NOMO-1 (cell line): ENCODE measurements at regions not wholly inside any gene's neighbourhood (a gene's known extent, or its start where the extent isn't known, plus 50 kb on each side); places are given as distances from the start of the nearest gene placed in this dataset.

Source experiments
- DNase-seq, 2 experiments: peaks; one replicate each; lab custom pipeline; 2025; ENCODE audit not compliant: unreplicated experiment in 2 of 2; lab: John Stamatoyannopoulos, UW

GRCh38 chrX:10047133-10047532 lies 80.0 kb downstream of the CLDN34 start:
- DNase-seq: no peak

- DNase-seq: no peak
These were observed 80.5 kb downstream of the CLDN34 start for GRCh38 chrX:10047631-10048030.

GRCh38 chrX:10048076-10048475 lies 80.9 kb downstream of the CLDN34 start:
- no peak for DNase-seq

- DNase-seq: no peak
These were observed 81.5 kb downstream of the CLDN34 start for GRCh38 chrX:10048707-10049106.

- DNase-seq: no peak
These were observed 82.1 kb downstream of the CLDN34 start for GRCh38 chrX:10049236-10049635.

GRCh38 chrX:10050481-10050880 lies 83.3 kb downstream of the CLDN34 start:
- DNase-seq: no peak

GRCh38 chrX:10051866-10052480 lies 84.8 kb downstream of the CLDN34 start:
- no peak for DNase-seq

GRCh38 chrX:10052906-10053625 lies 85.9 kb downstream of the CLDN34 start:
- DNase-seq: no peak

GRCh38 chrX:10054396-10054795 lies 87.2 kb downstream of the CLDN34 start:
- DNase-seq: no peak

- no peak for DNase-seq
These were observed 88.3 kb downstream of the CLDN34 start for GRCh38 chrX:10055430-10055829.

- no peak for DNase-seq
These were observed 94.4 kb upstream of the CLCN4 start for GRCh38 chrX:10062352-10062751.

- DNase-seq: no peak
These were observed 93.8 kb upstream of the CLCN4 start for GRCh38 chrX:10062980-10063379.

GRCh38 chrX:10064736-10065135 lies 92.0 kb upstream of the CLCN4 start:
- DNase-seq: no peak

- DNase-seq: no peak
These were observed 85.9 kb upstream of the CLCN4 start for GRCh38 chrX:10070714-10071436.

GRCh38 chrX:10071451-10072144 lies 85.2 kb upstream of the CLCN4 start:
- DNase-seq: no peak

- DNase-seq: no peak
These were observed 83.8 kb upstream of the CLCN4 start for GRCh38 chrX:10072786-10073568.

GRCh38 chrX:10073671-10074070 lies 83.1 kb upstream of the CLCN4 start:
- no peak for DNase-seq

- DNase-seq: no peak
These were observed 82.4 kb upstream of the CLCN4 start for GRCh38 chrX:10074241-10074941.

GRCh38 chrX:10076765-10077164 lies 80.0 kb upstream of the CLCN4 start:
- no peak for DNase-seq
